Spleen (tissue), 11 donors: ENCODE measurements at regions not wholly inside any gene's neighbourhood (a gene's known extent, or its start where the extent isn't known, plus 50 kb on each side); places are given as distances from the start of the nearest gene placed in this dataset.

Experiments used
- DNase-seq: peaks from one replicate; pipeline ENCODE4 v3.0.0-alpha.2; 2020
- H3K27ac ChIP-seq, 8 donors: fragments of 200-600 bp; sonication (generic) in 7 of 8; 1 replicate in 4 of 8; 2 replicates in 4 of 8; pipeline versions ENCODE4 v1.5.0 to v1.8.0; 2016 to 2021; ENCODE audit warnings: inconsistent platforms in 4 of 8, mild to moderate bottlenecking in 4 of 8, moderate library complexity in 1 of 8
- H3K27me3 ChIP-seq, 7 donors: fragments of 200-600 bp; sonication (generic) in 6 of 7; replicated peaks in 1 of 7; 1 replicate in 4 of 7; 2 replicates in 3 of 7; pipeline versions ENCODE4 v1.5.0 to v1.8.0; 2016 to 2021; ENCODE audit warnings: inconsistent platforms in 3 of 7, mild to moderate bottlenecking in 1 of 7
- H3K36me3 ChIP-seq, 6 donors: fragments of 200-600 bp; sonication (generic) in 5 of 6; 1 replicate in 4 of 6; 2 replicates in 2 of 6; pipeline versions ENCODE4 v1.5.0 to v1.8.0; 2016 to 2021; ENCODE audit warnings: inconsistent platforms in 2 of 6
- H3K4me1 ChIP-seq, 6 donors: fragments of 200-600 bp; sonication (generic) in 5 of 6; 1 replicate in 3 of 6; 2 replicates in 3 of 6; pipeline versions ENCODE4 v1.5.0 to v1.8.0; 2016 to 2021; ENCODE audit warnings: inconsistent platforms in 3 of 6
- H3K4me3 ChIP-seq, 8 donors: fragments of 200-600 bp; sonication (generic) in 7 of 8; 1 replicate in 4 of 8; 2 replicates in 4 of 8; pipeline versions ENCODE4 v1.5.0 to v1.8.0; 2016 to 2021; ENCODE audit warnings: inconsistent platforms in 4 of 8, mild to moderate bottlenecking in 4 of 8, moderate library complexity in 2 of 8
- H3K9me3 ChIP-seq, 8 donors: fragments of 200-600 bp; sonication (generic) in 7 of 8; 1 replicate in 4 of 8; 2 replicates in 4 of 8; pipeline versions ENCODE4 v1.5.0 to v1.8.0; 2016 to 2021; ENCODE audit warnings: inconsistent platforms in 4 of 8
- POLR2A ChIP-seq, 3 donors: fragments of 450-650 bp; IDR thresholded peaks; one replicate each; pipeline ENCODE4 v1.5.1; 2017; ENCODE audit warnings: antibody characterized with exemption in 3 of 3, mild to moderate bottlenecking in 1 of 3
- POLR2AphosphoS5 ChIP-seq, 3 donors: sonication (generic); formaldehyde crosslinking; IDR thresholded peaks; one replicate each; pipeline ENCODE4 v1.5.1; 2017; ENCODE audit warnings: antibody characterized with exemption in 3 of 3
- WGBS, 5 donors: extraction: QIAGEN DNeasy Blood & Tissue Kit in 3 of 5; methylation state at CpG; one replicate each; pipeline versions ENCODE4 v1.1.5 to v1.1.7; 2013 to 2018; 5-methylcytosine and 5-hydroxymethylcytosine counted together
- intact Hi-C: fragments of 100-400 bp; cut with DNase I; formaldehyde crosslinking; loops from one replicate; pipeline ENCODE4 v1.15.0; 2023; ENCODE audit warnings: low total_unique reads
- TF ChIP-seq, protein P1 (sequence below), 11 experiments: fragments of 200-600 bp in 7 of 11; fragments of 450-650 bp in 4 of 11; sonication (generic) in 4 of 11; IDR thresholded peaks in 8 of 11; conservative IDR thresholded peaks in 3 of 11; 1 replicate in 7 of 11; 2 replicates in 4 of 11; pipeline versions ENCODE4 v1.4.0 to v1.8.0; 2016 to 2021; ENCODE audit warnings: antibody characterized with exemption in 11 of 11, inconsistent platforms in 4 of 11, mild to moderate bottlenecking in 1 of 11
- donor health status: healthy with polysubstance abuse.
- donor health status: DM: no; HTN: no; CAD: no; lungs with moderate emphysema.
- donor health status: DM: no; HTN: no; CAD: no.
- donor health status: Bipolar disorder and iron deficiency.
- donor health status: healthy.
- donor health status: DM: no; HTN: no; CAD: no.
- donor health status: DM: yes; HTN: yes; CAD: no.

DNA sequence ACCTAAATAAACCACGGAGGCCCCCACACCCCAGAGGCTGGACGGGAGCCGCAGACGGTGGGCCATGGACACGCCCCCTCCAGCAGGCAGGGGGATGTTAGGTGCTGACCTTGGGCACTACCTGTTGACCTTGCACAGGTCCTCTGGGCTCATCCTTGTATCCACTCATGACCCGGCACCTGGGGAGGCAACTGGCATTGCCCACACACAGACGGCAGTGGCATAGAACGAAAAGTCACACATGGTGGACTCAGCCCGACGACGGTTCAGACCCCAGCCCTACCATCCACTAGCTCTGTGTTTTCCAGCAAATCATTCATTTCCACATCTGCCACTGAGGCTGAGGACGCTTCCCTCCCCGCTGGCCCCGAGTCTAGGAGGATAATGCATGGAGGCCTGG lies 247.7 kb upstream of the PPP2R2D start:
- intact Hi-C loops: no loop called here
- TF ChIP-seq POLR2A (IDR thresholded peaks at IDR 0.05) (no peak), POLR2AphosphoS5 (IDR thresholded peaks at IDR 0.05) (no peak)
- TF ChIP-seq, protein P1, sequence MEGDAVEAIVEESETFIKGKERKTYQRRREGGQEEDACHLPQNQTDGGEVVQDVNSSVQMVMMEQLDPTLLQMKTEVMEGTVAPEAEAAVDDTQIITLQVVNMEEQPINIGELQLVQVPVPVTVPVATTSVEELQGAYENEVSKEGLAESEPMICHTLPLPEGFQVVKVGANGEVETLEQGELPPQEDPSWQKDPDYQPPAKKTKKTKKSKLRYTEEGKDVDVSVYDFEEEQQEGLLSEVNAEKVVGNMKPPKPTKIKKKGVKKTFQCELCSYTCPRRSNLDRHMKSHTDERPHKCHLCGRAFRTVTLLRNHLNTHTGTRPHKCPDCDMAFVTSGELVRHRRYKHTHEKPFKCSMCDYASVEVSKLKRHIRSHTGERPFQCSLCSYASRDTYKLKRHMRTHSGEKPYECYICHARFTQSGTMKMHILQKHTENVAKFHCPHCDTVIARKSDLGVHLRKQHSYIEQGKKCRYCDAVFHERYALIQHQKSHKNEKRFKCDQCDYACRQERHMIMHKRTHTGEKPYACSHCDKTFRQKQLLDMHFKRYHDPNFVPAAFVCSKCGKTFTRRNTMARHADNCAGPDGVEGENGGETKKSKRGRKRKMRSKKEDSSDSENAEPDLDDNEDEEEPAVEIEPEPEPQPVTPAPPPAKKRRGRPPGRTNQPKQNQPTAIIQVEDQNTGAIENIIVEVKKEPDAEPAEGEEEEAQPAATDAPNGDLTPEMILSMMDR (IDR thresholded peaks at IDR 0.05 in 8 of 11, conservative IDR thresholded peaks at IDR 0.05 in 3 of 11): no peak
- peak; percentile 44 for DNase-seq
- WGBS, 5 donors: 76 to 92% (median 84%) methylated on average over 9 to 14 of the region's 14 CpGs
- no peaks in the 10 kb centered on the region for H3K9me3 ChIP-seq
- H3K4me3 ChIP-seq: no peak overlapping the region
- H3K27ac ChIP-seq: no peak overlapping the region
- peaks cover 0 to 48% (median 7%) of the 10 kb centered on the region in 7 donors for H3K27me3 ChIP-seq
- H3K4me1 ChIP-seq: peaks cover 0 to 27% (median 15%) of the 10 kb centered on the region in 6 donors
- no peaks in the 10 kb centered on the region for H3K36me3 ChIP-seq

DNA sequence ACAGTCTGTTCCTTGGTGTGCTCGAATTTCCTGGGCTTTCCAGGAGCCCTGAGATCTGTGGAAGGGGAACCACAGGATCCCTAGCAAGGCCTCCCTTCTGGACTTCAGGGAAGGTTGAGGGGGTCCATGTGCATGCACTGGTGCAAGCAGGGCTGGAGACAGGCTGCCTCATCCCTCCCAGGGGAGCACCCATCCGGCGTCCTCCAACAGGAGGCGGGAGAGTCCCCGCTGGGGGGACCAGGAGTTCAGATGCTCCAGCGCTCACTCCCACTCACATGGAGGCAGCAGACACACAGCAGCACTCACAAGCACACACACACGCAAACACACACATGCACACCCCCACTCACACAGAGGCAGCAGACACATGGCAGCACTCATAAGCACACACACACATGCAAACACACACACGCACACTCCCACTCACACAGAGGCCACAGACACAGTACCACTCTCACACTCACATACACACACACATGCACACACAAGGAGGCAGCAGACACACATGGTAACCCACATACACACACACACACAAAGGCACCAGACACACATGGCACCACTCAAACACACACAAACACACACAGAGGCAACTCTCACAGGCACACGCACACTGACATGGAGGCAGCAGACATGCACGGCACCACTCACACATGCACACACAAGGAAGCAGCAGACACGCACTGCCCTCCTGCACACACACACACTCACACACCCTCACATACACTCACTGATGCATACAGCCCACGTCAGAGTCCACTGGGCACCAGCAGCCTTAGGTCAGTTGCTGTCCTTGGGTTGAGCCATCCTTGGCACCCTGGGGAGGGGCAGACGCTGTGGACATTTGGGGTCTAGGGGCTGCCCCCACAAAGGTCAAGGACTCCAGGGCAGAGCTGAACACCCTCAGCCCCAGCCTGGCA lies 247.0 kb upstream of the PPP2R2D start:
- DNase-seq: peak; percentile 61
- intact Hi-C loops: no loop called here
- H3K4me1 ChIP-seq: peaks cover 0 to 27% (median 15%) of the 10 kb centered on the region in 6 donors
- 85 to 89% (median 88%) methylated on average over 8 to 13 of the region's 13 CpGs for WGBS, 5 donors
- no peak overlapping the region for H3K27ac ChIP-seq
- no peak overlapping the region for H3K4me3 ChIP-seq
- TF ChIP-seq, protein P1 (IDR thresholded peaks at IDR 0.05 in 8 of 11, conservative IDR thresholded peaks at IDR 0.05 in 3 of 11): no peak
- TF ChIP-seq POLR2A (IDR thresholded peaks at IDR 0.05): no peak
- no peak for TF ChIP-seq POLR2AphosphoS5 (IDR thresholded peaks at IDR 0.05)
- H3K27me3 ChIP-seq: peaks cover 0 to 48% (median 7%) of the 10 kb centered on the region in 7 donors
- no peaks in the 10 kb centered on the region for H3K36me3 ChIP-seq
- no peaks in the 10 kb centered on the region for H3K9me3 ChIP-seq

DNA sequence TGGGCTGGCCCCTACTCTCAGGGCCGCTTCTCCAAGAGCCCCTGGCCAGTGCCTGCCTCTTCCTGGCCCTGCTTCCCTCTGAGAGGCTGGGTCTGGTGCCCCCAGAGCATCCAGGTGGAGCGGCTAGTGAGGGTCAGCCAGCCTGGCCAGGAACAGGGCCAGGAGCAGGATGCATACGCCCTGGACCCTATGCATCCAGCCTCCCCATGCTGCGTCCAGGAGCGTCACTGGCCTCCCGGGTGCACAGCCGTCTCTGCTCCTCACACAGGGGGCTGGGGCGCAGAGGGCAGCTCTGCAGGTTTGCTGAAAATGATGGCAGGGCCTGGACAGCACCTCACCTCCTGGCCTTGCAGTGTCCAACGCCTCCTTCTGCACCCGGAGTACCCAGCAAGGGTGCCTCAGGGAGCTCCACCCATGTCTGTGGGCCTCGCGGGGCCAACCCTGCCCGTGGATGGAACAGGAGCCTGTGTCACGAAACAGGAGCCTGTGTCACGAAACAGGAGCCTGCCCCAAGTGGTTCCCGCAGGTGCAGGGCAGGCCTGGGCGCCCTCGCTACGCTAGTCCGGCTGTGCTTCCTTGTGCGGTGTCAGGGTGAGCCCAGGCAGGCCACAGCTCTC lies 246.2 kb upstream of the PPP2R2D start:
- no peaks in the 10 kb centered on the region for H3K36me3 ChIP-seq
- H3K27me3 ChIP-seq: peaks cover 0 to 48% (median 7%) of the 10 kb centered on the region in 7 donors
- intact Hi-C loops: no loop called here
- H3K9me3 ChIP-seq: no peaks in the 10 kb centered on the region
- H3K27ac ChIP-seq: no peak overlapping the region
- 75 to 87% (median 82%) methylated on average over 11 to 21 of the region's 21 CpGs for WGBS, 5 donors
- peaks cover 0 to 27% (median 15%) of the 10 kb centered on the region in 6 donors for H3K4me1 ChIP-seq
- no peak overlapping the region for H3K4me3 ChIP-seq
- DNase-seq: peak; percentile 72
- TF ChIP-seq, protein P1 (IDR thresholded peaks at IDR 0.05 in 8 of 11, conservative IDR thresholded peaks at IDR 0.05 in 3 of 11): no peak
- TF ChIP-seq POLR2AphosphoS5 (IDR thresholded peaks at IDR 0.05): peak in 2 of 3 donors; percentile 20 to 36
- no peak for TF ChIP-seq POLR2A (IDR thresholded peaks at IDR 0.05)
